Liver (tissue), 8 donors: ENCODE measurements at regions not wholly inside any gene's neighbourhood (a gene's known extent, or its start where the extent isn't known, plus 50 kb on each side); places are given as distances from the start of the nearest gene placed in this dataset.

Source experiments
- DNase-seq: peaks from one replicate; pipeline ENCODE4 v3.0.0-alpha.2; 2017; ENCODE audit warnings: low spot score
- H3K27ac ChIP-seq, 2 donors: one replicate each; pipeline ENCODE4 v1.7.0; 2013; ENCODE audit warnings: inconsistent platforms in 2 of 2, low read length in 2 of 2, control low read depth in 1 of 2, low read depth in 1 of 2, mild to moderate bottlenecking in 1 of 2
- H3K27me3 ChIP-seq, 4 donors: one replicate each; pipeline versions ENCODE4 v1.6.1 to v1.7.0; 2013; ENCODE audit warnings: low read length in 3 of 4, inconsistent platforms in 1 of 4, mild to moderate bottlenecking in 1 of 4, moderate library complexity in 1 of 4; ENCODE audit not compliant: control insufficient read depth in 4 of 4, insufficient read depth in 4 of 4
- H3K36me3 ChIP-seq, 4 donors: one replicate each; pipeline versions ENCODE4 v1.6.1 to v1.7.0; 2013; ENCODE audit warnings: low read length in 3 of 4, mild to moderate bottlenecking in 3 of 4, low read depth in 1 of 4, moderate library complexity in 1 of 4; ENCODE audit not compliant: control insufficient read depth in 4 of 4, insufficient read depth in 3 of 4
- H3K4me1 ChIP-seq, 4 donors: one replicate each; pipeline versions ENCODE4 v1.6.1 to v1.7.0; 2013; ENCODE audit warnings: low read length in 3 of 4, mild to moderate bottlenecking in 3 of 4, moderate library complexity in 1 of 4; ENCODE audit not compliant: control insufficient read depth in 4 of 4, insufficient read depth in 4 of 4
- H3K4me3 ChIP-seq, 3 donors: one replicate each; pipeline versions ENCODE4 v1.6.1 to v1.7.0; 2013; ENCODE audit warnings: low read length in 3 of 3, control low read depth in 1 of 3, low read depth in 1 of 3, mild to moderate bottlenecking in 1 of 3
- H3K9ac ChIP-seq, 2 donors: one replicate each; pipeline ENCODE4 v1.7.0; 2013; ENCODE audit warnings: low read length in 2 of 2, mild to moderate bottlenecking in 2 of 2, moderate library complexity in 2 of 2, control low read depth in 1 of 2, low read depth in 1 of 2
- H3K9me3 ChIP-seq, 4 donors: one replicate each; pipeline versions ENCODE4 v1.6.1 to v1.7.0; 2013; ENCODE audit warnings: low read length in 3 of 4; ENCODE audit not compliant: control insufficient read depth in 4 of 4
- ATF3 ChIP-seq: IDR thresholded peaks from 2 replicates; pipeline ENCODE4 v1.6.1; 2016; ENCODE audit warnings: antibody characterized with exemption
- CTCF ChIP-seq: fragments of 150-350 bp; IDR thresholded peaks from 2 replicates; pipeline ENCODE4 v1.5.1; 2017; ENCODE audit warnings: improper control_type of control experiment, low read depth, low read length; ENCODE audit not compliant: missing input control
- EGR1 ChIP-seq, 2 donors: IDR thresholded peaks; 2 replicates each; pipeline ENCODE4 v1.6.1; 2016 to 2018; ENCODE audit warnings: antibody characterized with exemption in 2 of 2, low read depth in 2 of 2
- FOXA1 ChIP-seq: IDR thresholded peaks from 2 replicates; pipeline ENCODE4 v1.6.1; 2016; ENCODE audit warnings: antibody characterized with exemption
- FOXA2 ChIP-seq: IDR thresholded peaks from 2 replicates; pipeline ENCODE4 v1.6.1; 2016; ENCODE audit warnings: antibody characterized with exemption
- GABPA ChIP-seq, 2 donors: IDR thresholded peaks in 1 of 2; conservative IDR thresholded peaks in 1 of 2; 2 replicates each; pipeline ENCODE4 v1.6.1; 2016; ENCODE audit warnings: antibody characterized with exemption in 2 of 2, mild to moderate bottlenecking in 1 of 2, moderate library complexity in 1 of 2
- HNF4A ChIP-seq, 2 donors: conservative IDR thresholded peaks; 2 replicates each; pipeline ENCODE4 v1.6.1; 2016; ENCODE audit warnings: antibody characterized with exemption in 2 of 2, mild to moderate bottlenecking in 2 of 2
- HNF4G ChIP-seq: IDR thresholded peaks from 2 replicates; pipeline ENCODE4 v1.6.1; 2016; ENCODE audit warnings: antibody characterized with exemption
- JUND ChIP-seq, 2 donors: IDR thresholded peaks; 2 replicates each; pipeline ENCODE4 v1.6.1; 2016; ENCODE audit warnings: antibody characterized with exemption in 2 of 2
- MAX ChIP-seq: IDR thresholded peaks from 2 replicates; pipeline ENCODE4 v1.6.1; 2016; ENCODE audit warnings: antibody characterized with exemption
- NR2F2 ChIP-seq: IDR thresholded peaks from 2 replicates; pipeline ENCODE4 v1.6.1; 2016; ENCODE audit warnings: antibody characterized with exemption
- RAD21 ChIP-seq, 2 donors: IDR thresholded peaks; 2 replicates each; pipeline ENCODE4 v1.6.1; 2016; ENCODE audit warnings: antibody characterized with exemption in 2 of 2, mild to moderate bottlenecking in 2 of 2
- REST ChIP-seq: IDR thresholded peaks from 2 replicates; pipeline ENCODE4 v1.6.1; 2016; ENCODE audit warnings: antibody characterized with exemption, mild to moderate bottlenecking
- RXRA ChIP-seq, 2 donors: IDR thresholded peaks; 2 replicates each; pipeline ENCODE4 v1.6.1; 2017 to 2018; ENCODE audit warnings: antibody characterized with exemption in 2 of 2, mild to moderate bottlenecking in 1 of 2
- SP1 ChIP-seq: IDR thresholded peaks from 2 replicates; pipeline ENCODE4 v1.6.1; 2018; ENCODE audit warnings: antibody characterized with exemption, mild to moderate bottlenecking
- TAF1 ChIP-seq: conservative IDR thresholded peaks from 2 replicates; pipeline ENCODE4 v1.6.1; 2016; ENCODE audit warnings: antibody characterized with exemption, mild to moderate bottlenecking
- YY1 ChIP-seq: IDR thresholded peaks from 2 replicates; pipeline ENCODE4 v1.6.1; 2016; ENCODE audit warnings: antibody characterized with exemption, mild to moderate bottlenecking
- ZBTB33 ChIP-seq: IDR thresholded peaks from 2 replicates; pipeline ENCODE4 v1.6.1; 2016; ENCODE audit warnings: antibody characterized with exemption
- WGBS: extraction: QIAGEN DNeasy Blood & Tissue Kit; methylation state at CpG from one replicate; pipeline ENCODE4 v1.1.7; 2013; 5-methylcytosine and 5-hydroxymethylcytosine counted together
- donor health status: healthy.
- donor health status: healthy.
- donor health status: healthy.
- donor health status: healthy.
- donor health status: healthy.

GRCh38 chr7:9217204-9217603 is 783.8 kb downstream of the NXPH1 start:
- no peak for TF ChIP-seq JUND (IDR thresholded peaks at IDR 0.05)
- TF ChIP-seq MAX: no peak
- no peak for TF ChIP-seq FOXA2
- TF ChIP-seq FOXA1: no peak
- TF ChIP-seq HNF4G: no peak
- no peak for TF ChIP-seq NR2F2
- no peak for TF ChIP-seq EGR1 (IDR thresholded peaks at IDR 0.05; ENCODE audit: low read depth in 2 of 2)
- no peak for TF ChIP-seq ZBTB33
- TF ChIP-seq ATF3: no peak
- TF ChIP-seq YY1: no peak
- no peak for TF ChIP-seq RAD21 (IDR thresholded peaks at IDR 0.05)
- no peak for TF ChIP-seq REST
- no peak for TF ChIP-seq RXRA (IDR thresholded peaks at IDR 0.05)
- no peak for TF ChIP-seq TAF1
- TF ChIP-seq SP1: no peak
- TF ChIP-seq CTCF: no peak
- no peak for TF ChIP-seq HNF4A (conservative IDR thresholded peaks at IDR 0.05)
- no peak for TF ChIP-seq GABPA (IDR thresholded peaks at IDR 0.05 in 1 of 2, conservative IDR thresholded peaks at IDR 0.05 in 1 of 2)
- 69% methylated on average over 1 of the region's 1 CpG for WGBS

GRCh38 chr7:9226500-9226899 is 793.1 kb downstream of the NXPH1 start:
- 83% methylated on average over 4 of the region's 4 CpGs for WGBS
- Histone ChIP-seq H3K27me3 (no peaks in the 10 kb centered on the region), H3K4me3 (no peak overlapping the region), H3K9ac (no peak overlapping the region), H3K27ac (no peak overlapping the region), H3K9me3 (no peaks in the 10 kb centered on the region), H3K36me3 (no peaks in the 10 kb centered on the region), H3K4me1 (no peaks in the 10 kb centered on the region)
- no peak for DNase-seq
- TF ChIP-seq MAX: no peak
- TF ChIP-seq SP1: no peak
- TF ChIP-seq RAD21 (IDR thresholded peaks at IDR 0.05): no peak
- TF ChIP-seq FOXA2: no peak
- no peak for TF ChIP-seq RXRA (IDR thresholded peaks at IDR 0.05)
- TF ChIP-seq CTCF: no peak
- TF ChIP-seq NR2F2: no peak
- TF ChIP-seq ZBTB33: no peak

More at GRCh38 chr7:9217204-9217603, 783.8 kb downstream of the NXPH1 start:
- Histone ChIP-seq H3K4me3 (no peak overlapping the region), H3K9ac (no peak overlapping the region), H3K4me1 (no peaks in the 10 kb centered on the region), H3K27me3 (no peaks in the 10 kb centered on the region), H3K27ac (no peak overlapping the region), H3K36me3 (no peaks in the 10 kb centered on the region), H3K9me3 (no peaks in the 10 kb centered on the region)
- DNase-seq: no peak
